ENCODE measurements at regions not wholly inside any gene's neighbourhood (a gene's known extent, or its start where the extent isn't known, plus 50 kb on each side); places are given as distances from the start of the nearest gene placed in this dataset.

GRCh38 chr1:164261691-164262240, 297.2 kb upstream of the PBX1 start:
- H3K27ac ChIP-seq (ENCODE audit: low read depth) = no peak overlapping the region
- H3K4me1 ChIP-seq (ENCODE audit: insufficient read depth) = no peaks in the 10 kb centered on the region
- DNase-seq (ENCODE audit: extremely low spot score) = no peak
- WGBS = 60% methylated on average over 2 of the region's 2 CpGs
- no peak overlapping the region for H3K4me3 ChIP-seq (ENCODE audit: low read depth, low read length)
- H3K36me3 ChIP-seq (ENCODE audit: insufficient read depth) = no peaks in the 10 kb centered on the region

- DNase-seq (ENCODE audit: extremely low spot score) = no peak
- H3K36me3 ChIP-seq (ENCODE audit: insufficient read depth) = no peaks in the 10 kb centered on the region
- 88% methylated on average over 3 of the region's 3 CpGs for WGBS
- no peak overlapping the region for H3K27ac ChIP-seq (ENCODE audit: low read depth)
- no peaks in the 10 kb centered on the region for H3K4me1 ChIP-seq (ENCODE audit: insufficient read depth)
- H3K4me3 ChIP-seq (ENCODE audit: low read depth, low read length) = no peak overlapping the region
These were observed 295.4 kb upstream of the PBX1 start for GRCh38 chr1:164263540-164263939.

GRCh38 chr1:164265232-164265631, 293.8 kb upstream of the PBX1 start:
- WGBS = 54% methylated on average over 2 of the region's 2 CpGs
- Histone ChIP-seq H3K4me3 (ENCODE audit: low read depth, low read length) (no peak overlapping the region), H3K36me3 (ENCODE audit: insufficient read depth) (no peaks in the 10 kb centered on the region), H3K4me1 (ENCODE audit: insufficient read depth) (no peaks in the 10 kb centered on the region), H3K27ac (ENCODE audit: low read depth) (no peak overlapping the region)
- DNase-seq (ENCODE audit: extremely low spot score) = no peak

GRCh38 chr1:164272156-164272555, 286.8 kb upstream of the PBX1 start:
- Histone ChIP-seq H3K4me3 (ENCODE audit: low read depth, low read length) (no peak overlapping the region), H3K36me3 (ENCODE audit: insufficient read depth) (peaks cover 2% of the 10 kb centered on the region), H3K4me1 (ENCODE audit: insufficient read depth) (no peaks in the 10 kb centered on the region), H3K27ac (ENCODE audit: low read depth) (no peak overlapping the region)
- DNase-seq (ENCODE audit: extremely low spot score) = no peak

GRCh38 chr1:164296172-164296571, 262.8 kb upstream of the PBX1 start:
- WGBS = 29% methylated on average over 7 of the region's 7 CpGs
- Histone ChIP-seq H3K36me3 (ENCODE audit: insufficient read depth) (no peaks in the 10 kb centered on the region), H3K4me3 (ENCODE audit: low read depth, low read length) (no peak overlapping the region), H3K27ac (ENCODE audit: low read depth) (no peak overlapping the region), H3K4me1 (ENCODE audit: insufficient read depth) (no peaks in the 10 kb centered on the region)
- DNase-seq (ENCODE audit: extremely low spot score) = peak; percentile 21

GRCh38 chr1:164308101-164308500, 250.9 kb upstream of the PBX1 start:
- Histone ChIP-seq H3K4me3 (ENCODE audit: low read depth, low read length) (no peak overlapping the region), H3K36me3 (ENCODE audit: insufficient read depth) (no peaks in the 10 kb centered on the region), H3K27ac (ENCODE audit: low read depth) (no peak overlapping the region), H3K4me1 (ENCODE audit: insufficient read depth) (no peaks in the 10 kb centered on the region)
- DNase-seq (ENCODE audit: extremely low spot score) = no peak

GRCh38 chr1:164310166-164310565, 248.8 kb upstream of the PBX1 start:
- 80% methylated on average over 3 of the region's 3 CpGs for WGBS
- no peaks in the 10 kb centered on the region for H3K4me1 ChIP-seq (ENCODE audit: insufficient read depth)
- no peak overlapping the region for H3K4me3 ChIP-seq (ENCODE audit: low read depth, low read length)
- no peak overlapping the region for H3K27ac ChIP-seq (ENCODE audit: low read depth)
- no peak for DNase-seq (ENCODE audit: extremely low spot score)
- no peaks in the 10 kb centered on the region for H3K36me3 ChIP-seq (ENCODE audit: insufficient read depth)

GRCh38 chr1:164311377-164311776, 247.6 kb upstream of the PBX1 start:
- 55% methylated on average over 5 of the region's 5 CpGs for WGBS

GRCh38 chr1:164320790-164321731, 237.9 kb upstream of the PBX1 start:
- peak overlapping the region; percentile 50 for H3K4me3 ChIP-seq (ENCODE audit: low read depth, low read length)
- no peak for DNase-seq (ENCODE audit: extremely low spot score)
- no peaks in the 10 kb centered on the region for H3K36me3 ChIP-seq (ENCODE audit: insufficient read depth)
- no peak overlapping the region for H3K27ac ChIP-seq (ENCODE audit: low read depth)
- 6% methylated on average over 56 of the region's 56 CpGs for WGBS
- H3K4me1 ChIP-seq (ENCODE audit: insufficient read depth) = no peaks in the 10 kb centered on the region

More at GRCh38 chr1:164311377-164311776, 247.6 kb upstream of the PBX1 start:
- no peaks in the 10 kb centered on the region for H3K36me3 ChIP-seq (ENCODE audit: insufficient read depth)
- no peaks in the 10 kb centered on the region for H3K4me1 ChIP-seq (ENCODE audit: insufficient read depth)
- H3K27ac ChIP-seq (ENCODE audit: low read depth) = no peak overlapping the region
- no peak for DNase-seq (ENCODE audit: extremely low spot score)
- no peak overlapping the region for H3K4me3 ChIP-seq (ENCODE audit: low read depth, low read length)

- no peak overlapping the region for H3K27ac ChIP-seq (ENCODE audit: low read depth)
- 90% methylated on average over 6 of the region's 6 CpGs for WGBS
- H3K4me3 ChIP-seq (ENCODE audit: low read depth, low read length) = no peak overlapping the region
- no peaks in the 10 kb centered on the region for H3K4me1 ChIP-seq (ENCODE audit: insufficient read depth)
- H3K36me3 ChIP-seq (ENCODE audit: insufficient read depth) = no peaks in the 10 kb centered on the region
- no peak for DNase-seq (ENCODE audit: extremely low spot score)
These were observed 233.2 kb upstream of the PBX1 start for GRCh38 chr1:164325786-164326185.

- Histone ChIP-seq H3K27ac (ENCODE audit: low read depth) (no peak overlapping the region), H3K4me1 (ENCODE audit: insufficient read depth) (no peaks in the 10 kb centered on the region), H3K36me3 (ENCODE audit: insufficient read depth) (no peaks in the 10 kb centered on the region), H3K4me3 (ENCODE audit: low read depth, low read length) (no peak overlapping the region)
- no peak for DNase-seq (ENCODE audit: extremely low spot score)
- 90% methylated on average over 5 of the region's 5 CpGs for WGBS
These were observed 225.6 kb upstream of the PBX1 start for GRCh38 chr1:164333387-164333786.

- Histone ChIP-seq H3K4me1 (ENCODE audit: insufficient read depth) (no peaks in the 10 kb centered on the region), H3K27ac (ENCODE audit: low read depth) (no peak overlapping the region), H3K36me3 (ENCODE audit: insufficient read depth) (no peaks in the 10 kb centered on the region), H3K4me3 (ENCODE audit: low read depth, low read length) (no peak overlapping the region)
- no peak for DNase-seq (ENCODE audit: extremely low spot score)
- WGBS = 21% methylated on average over 2 of the region's 2 CpGs
These were observed 221.6 kb upstream of the PBX1 start for GRCh38 chr1:164337394-164337793.

- Histone ChIP-seq H3K27ac (ENCODE audit: low read depth) (no peak overlapping the region), H3K36me3 (ENCODE audit: insufficient read depth) (no peaks in the 10 kb centered on the region), H3K4me3 (ENCODE audit: low read depth, low read length) (no peak overlapping the region), H3K4me1 (ENCODE audit: insufficient read depth) (no peaks in the 10 kb centered on the region)
- DNase-seq (ENCODE audit: extremely low spot score) = no peak
- WGBS = 96% methylated on average over 1 of the region's 1 CpG
These were observed 221.1 kb upstream of the PBX1 start for GRCh38 chr1:164337885-164338284.

- WGBS = 83% methylated on average over 2 of the region's 2 CpGs
- no peak for DNase-seq (ENCODE audit: extremely low spot score)
These were observed 215.8 kb upstream of the PBX1 start for GRCh38 chr1:164343189-164343588.

More at GRCh38 chr1:164343189-164343588, 215.8 kb upstream of the PBX1 start:
- Histone ChIP-seq H3K4me1 (ENCODE audit: insufficient read depth) (no peaks in the 10 kb centered on the region), H3K36me3 (ENCODE audit: insufficient read depth) (no peaks in the 10 kb centered on the region), H3K27ac (ENCODE audit: low read depth) (no peak overlapping the region), H3K4me3 (ENCODE audit: low read depth, low read length) (no peak overlapping the region)
